ENCODE measurements at regions not wholly inside any gene's neighbourhood (a gene's known extent, or its start where the extent isn't known, plus 50 kb on each side); places are given as distances from the start of the nearest gene placed in this dataset.

DNA sequence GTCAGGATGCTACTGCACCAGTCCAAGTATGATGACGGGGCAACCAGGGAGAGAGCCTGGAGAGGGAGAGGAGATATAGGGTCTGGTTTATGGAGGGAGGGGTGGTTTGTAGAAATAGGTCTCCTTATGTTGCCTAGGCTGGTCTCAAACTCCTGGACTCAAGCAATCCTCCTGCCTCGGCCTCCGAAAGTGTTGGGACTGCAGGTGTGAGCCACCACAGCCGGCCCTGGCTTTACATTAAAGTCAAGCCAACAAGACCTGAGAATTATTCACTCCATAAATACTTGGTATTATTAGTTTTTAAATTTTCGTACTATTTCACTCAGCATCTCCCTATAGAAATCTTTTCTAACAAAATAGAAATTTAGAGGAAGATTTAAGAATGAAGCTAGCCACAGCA is 86.8 kb downstream of the MATN1 start:
- TF ChIP-seq GATA2 (IDR thresholded peaks at IDR 0.05; ENCODE audit: low read depth, low read length) (no peak), GATA3 (IDR thresholded peaks at IDR 0.05; ENCODE audit: low read depth, low read length) (no peak)

All from SH-SY5Y (cell line).